H9 (cell line): ENCODE measurements at regions not wholly inside any gene's neighbourhood (a gene's known extent, or its start where the extent isn't known, plus 50 kb on each side); places are given as distances from the start of the nearest gene placed in this dataset.

Source experiments
- DNase-seq: peaks from one replicate; pipeline ENCODE4 v3.0.0-alpha.2; 2017
- H2AFZ ChIP-seq: one replicate; pipeline ENCODE4 v1.6.1; 2013; ENCODE audit warnings: mild to moderate bottlenecking, low read length, control low read depth, moderate library complexity
- H2AK5ac ChIP-seq: 2 replicates; pipeline ENCODE4 v1.6.1; 2013; ENCODE audit warnings: low read length, control low read depth, mixed read lengths; ENCODE audit not compliant: insufficient read length
- H2BK120ac ChIP-seq: one replicate; pipeline ENCODE4 v1.6.1; 2013; ENCODE audit warnings: low read depth, mild to moderate bottlenecking, low read length, control low read depth, inconsistent platforms; ENCODE audit not compliant: poor library complexity, severe bottlenecking
- H2BK12ac ChIP-seq: 2 replicates; pipeline ENCODE4 v1.6.1; 2013; ENCODE audit warnings: low read length, control low read depth, mixed read lengths, low read depth; ENCODE audit not compliant: insufficient read length
- H2BK15ac ChIP-seq: 2 replicates; pipeline ENCODE4 v1.6.1; 2013; ENCODE audit warnings: low read depth, low read length, control low read depth
- H2BK20ac ChIP-seq: one replicate; pipeline ENCODE4 v1.6.1; 2013; ENCODE audit warnings: low read depth, mild to moderate bottlenecking, low read length, control low read depth, inconsistent platforms; ENCODE audit not compliant: poor library complexity, severe bottlenecking
- H2BK5ac ChIP-seq: 2 replicates; pipeline ENCODE4 v1.6.1; 2013; ENCODE audit warnings: low read length, control low read depth, mixed read lengths; ENCODE audit not compliant: insufficient read length
- H3K14ac ChIP-seq: 2 replicates; pipeline ENCODE4 v1.6.1; 2013; ENCODE audit warnings: low read length, control low read depth; ENCODE audit not compliant: insufficient read depth
- H3K18ac ChIP-seq: 2 replicates; pipeline ENCODE4 v1.6.1; 2013; ENCODE audit warnings: low read depth, mild to moderate bottlenecking, mixed read lengths, low read length, control low read depth; ENCODE audit not compliant: insufficient read length
- H3K23ac ChIP-seq: 2 replicates; pipeline ENCODE4 v1.6.1; 2013; ENCODE audit warnings: low read length, control low read depth, mixed read lengths, low read depth; ENCODE audit not compliant: insufficient read length
- H3K23me2 ChIP-seq: 2 replicates; pipeline ENCODE4 v1.6.1; 2013; ENCODE audit warnings: low read depth, mild to moderate bottlenecking, mixed read lengths, low read length, control low read depth; ENCODE audit not compliant: insufficient read length, poor library complexity, severe bottlenecking
- H3K27ac ChIP-seq: 2 replicates; pipeline ENCODE4 v1.5.1; 2013; ENCODE audit warnings: low read length, control low read depth, mixed read lengths, low read depth; ENCODE audit not compliant: insufficient read length
- H3K27me3 ChIP-seq: 2 replicates; pipeline ENCODE4 v1.6.1; 2013; ENCODE audit warnings: low read length, control low read depth, inconsistent platforms; ENCODE audit not compliant: insufficient read depth
- H3K4ac ChIP-seq: 2 replicates; pipeline ENCODE4 v1.6.1; 2013; ENCODE audit warnings: low read depth, mild to moderate bottlenecking, control low read depth, inconsistent platforms, low read length, moderate library complexity
- H3K4me1 ChIP-seq: 2 replicates; pipeline ENCODE4 v1.6.1; 2013; ENCODE audit warnings: low read length, control low read depth, inconsistent platforms; ENCODE audit not compliant: insufficient read depth
- H3K4me2 ChIP-seq: 2 replicates; pipeline ENCODE4 v1.6.1; 2013; ENCODE audit warnings: low read length, control low read depth, mixed read lengths; ENCODE audit not compliant: insufficient read length, insufficient read depth
- H3K56ac ChIP-seq: 2 replicates; pipeline ENCODE4 v1.6.1; 2013; ENCODE audit warnings: low read depth, mild to moderate bottlenecking, mixed read lengths, low read length, control low read depth; ENCODE audit not compliant: insufficient read length
- H3K79me1 ChIP-seq: 2 replicates; pipeline ENCODE4 v1.6.1; 2013; ENCODE audit warnings: low read depth, mild to moderate bottlenecking, moderate library complexity, low read length, control low read depth, inconsistent platforms; ENCODE audit not compliant: insufficient read depth, poor library complexity, severe bottlenecking
- H3K79me2 ChIP-seq: 2 replicates; pipeline ENCODE4 v1.6.1; 2013; ENCODE audit warnings: low read length, control low read depth, inconsistent platforms; ENCODE audit not compliant: insufficient read depth
- H3K9ac ChIP-seq: 2 replicates; pipeline ENCODE4 v1.6.1; 2013; ENCODE audit warnings: low read length, control low read depth, mixed read lengths; ENCODE audit not compliant: insufficient read length; ENCODE audit errors: extremely low read depth
- H3K9me3 ChIP-seq: one replicate; pipeline ENCODE4 v1.6.1; 2013; ENCODE audit warnings: low read depth, low read length, inconsistent platforms; ENCODE audit not compliant: control insufficient read depth
- H3T11ph ChIP-seq: one replicate; pipeline ENCODE4 v1.6.1; 2013; ENCODE audit warnings: mild to moderate bottlenecking, low read length, control low read depth, inconsistent platforms
- H4K20me1 ChIP-seq: one replicate; pipeline ENCODE4 v1.6.1; 2013; ENCODE audit not compliant: control insufficient read depth, insufficient read length, insufficient read depth
- H4K5ac ChIP-seq: 2 replicates; pipeline ENCODE4 v1.6.1; 2013; ENCODE audit warnings: low read depth, mild to moderate bottlenecking, mixed read lengths, low read length, control low read depth; ENCODE audit not compliant: insufficient read length
- H4K8ac ChIP-seq: replicated peaks from 2 replicates; pipeline ENCODE4 v1.6.1; 2013; ENCODE audit warnings: low read length, control low read depth, mixed read lengths, low read depth; ENCODE audit not compliant: insufficient read length
- H4K91ac ChIP-seq: 2 replicates; pipeline ENCODE4 v1.6.1; 2013; ENCODE audit warnings: low read depth, mild to moderate bottlenecking, moderate library complexity, mixed read lengths, low read length, control low read depth; ENCODE audit not compliant: insufficient read length
- H3K27ac Mint-ChIP-seq, 3 experiments: 2 replicates in 2 of 3; 3 replicates in 1 of 3; pipeline ENCODE4 v1.8.0; 2020 to 2021; ENCODE audit warnings: mixed read lengths in 3 of 3, mild to moderate bottlenecking in 1 of 3, moderate library complexity in 1 of 3
- H3K27me3 Mint-ChIP-seq: 2 replicates; pipeline ENCODE4 v1.8.0; 2021; ENCODE audit warnings: low read depth, mild to moderate bottlenecking, moderate library complexity, mixed read lengths
- H3K36me3 Mint-ChIP-seq, 3 experiments: 2 replicates in 2 of 3; 3 replicates in 1 of 3; pipeline ENCODE4 v1.8.0; 2020 to 2021; ENCODE audit warnings: low read depth in 3 of 3, mixed read lengths in 3 of 3; ENCODE audit not compliant: insufficient read depth in 1 of 3
- H3K4me1 Mint-ChIP-seq, 2 experiments: 2 replicates each; pipeline ENCODE4 v1.8.0; 2020; ENCODE audit warnings: mixed read lengths in 2 of 2
- H3K4me3 Mint-ChIP-seq, 2 experiments: 2 replicates in 1 of 2; 3 replicates in 1 of 2; pipeline ENCODE4 v1.8.0; 2020 to 2021; ENCODE audit warnings: mild to moderate bottlenecking in 2 of 2, mixed read lengths in 2 of 2, moderate library complexity in 1 of 2
- H3K9me3 Mint-ChIP-seq, 2 experiments: 2 replicates in 1 of 2; 3 replicates in 1 of 2; pipeline ENCODE4 v1.8.0; 2020; ENCODE audit warnings: mild to moderate bottlenecking in 2 of 2, mixed read lengths in 2 of 2, moderate library complexity in 1 of 2
- CTCF ChIP-seq: fragments of 200-600 bp; sonication (generic); conservative IDR thresholded peaks from 3 replicates; pipeline ENCODE4 v1.8.0; 2021; ENCODE audit warnings: antibody characterized with exemption, mild to moderate bottlenecking
- WGBS: extraction: QIAGEN DNeasy Blood & Tissue Kit; methylation state at CpG from one replicate; pipeline ENCODE4 v1.1.7; 2013; ENCODE audit warnings: missing lambda C conversion rate, low lambda C conversion rate, mixed read lengths; ENCODE audit not compliant: insufficient read length; ENCODE audit errors: extremely low coverage; 5-methylcytosine and 5-hydroxymethylcytosine counted together

- no peak overlapping the region for H4K91ac ChIP-seq
- H3K4me2 ChIP-seq, result no peak overlapping the region
- no peak overlapping the region for H2BK5ac ChIP-seq
- H4K20me1 ChIP-seq, result no peaks in the 10 kb centered on the region
- no peaks in the 10 kb centered on the region for H3K23me2 ChIP-seq
- Mint-ChIP-seq H3K4me3 (no peak overlapping the region), H3K36me3 (peaks cover 0 to 7% (median 0%) of the 10 kb centered on the region in 3 experiments; a peak in 2 of 7 replicates), H3K27ac (no peak overlapping the region), H3K27me3 (no peaks in the 10 kb centered on the region), H3K9me3 (peaks cover 2 to 5% of the 10 kb centered on the region in 2 experiments; a peak in 1 of 5 replicates), H3K4me1 (peaks cover 22 to 25% of the 10 kb centered on the region in 2 experiments)
- no peak for TF ChIP-seq CTCF
- no CpG with 5 or more reads among the region's 1 CpG for WGBS
- no peak overlapping the region for H2BK15ac ChIP-seq
- no peak overlapping the region for H2BK20ac ChIP-seq
- no peak overlapping the region for H3K14ac ChIP-seq
- H3K4ac ChIP-seq, result no peak overlapping the region
- no peak overlapping the region for H3K23ac ChIP-seq
- no peak overlapping the region for H3K18ac ChIP-seq
- no peak overlapping the region for H2AK5ac ChIP-seq
- no peak overlapping the region for H2BK120ac ChIP-seq
- no peak for DNase-seq
- no peaks in the 10 kb centered on the region for H3K79me2 ChIP-seq
- H3K9ac ChIP-seq, result no peak overlapping the region
- no peak overlapping the region for H2BK12ac ChIP-seq
- H4K5ac ChIP-seq, result no peak overlapping the region
- no peak overlapping the region for H2AFZ ChIP-seq
- no peak overlapping the region for H3K27ac ChIP-seq
- H3K4me1 ChIP-seq, result peaks cover 2% of the 10 kb centered on the region; the same call in 1 of the 2 replicates
- no peaks in the 10 kb centered on the region for H3K9me3 ChIP-seq
- H3K79me1 ChIP-seq, result no peaks in the 10 kb centered on the region
- no peaks in the 10 kb centered on the region for H3K27me3 ChIP-seq
- H3K56ac ChIP-seq, result no peak overlapping the region
- H4K8ac ChIP-seq, result no peak overlapping the region
- H3T11ph ChIP-seq, result no peak overlapping the region
Observed at GRCh38 chr6:105453968-105454367, 51.1 kb upstream of the PREP start.
